Sigmoid colon (tissue), 6 donors: ENCODE measurements at regions not wholly inside any gene's neighbourhood (a gene's known extent, or its start where the extent isn't known, plus 50 kb on each side); places are given as distances from the start of the nearest gene placed in this dataset.
"Not testable (repeated sequence)": the region's sequence is repeated elsewhere in the genome, so short reads cannot be mapped to it uniquely, and the experiment has no call there.

Experiments
- DNase-seq: peaks from one replicate; pipeline ENCODE4 v3.0.0-alpha.2; 2019
- H3K27ac ChIP-seq, 4 donors: fragments of 200-600 bp; sonication (generic); one replicate each; pipeline ENCODE4 v1.5.1; 2016 to 2019; ENCODE audit warnings: mild to moderate bottlenecking in 1 of 4
- H3K27me3 ChIP-seq, 3 donors: fragments of 200-600 bp; sonication (generic); one replicate each; pipeline ENCODE4 v1.5.1; 2019; ENCODE audit warnings: mild to moderate bottlenecking in 1 of 3
- H3K36me3 ChIP-seq, 4 donors: fragments of 200-600 bp; sonication (generic); one replicate each; pipeline ENCODE4 v1.5.1; 2016 to 2019
- H3K4me1 ChIP-seq, 4 donors: fragments of 200-600 bp; sonication (generic); one replicate each; pipeline ENCODE4 v1.5.1; 2017 to 2019
- H3K4me3 ChIP-seq, 4 donors: fragments of 200-600 bp; sonication (generic); one replicate each; pipeline ENCODE4 v1.5.1; 2017 to 2019; ENCODE audit warnings: mild to moderate bottlenecking in 2 of 4, moderate library complexity in 1 of 4
- H3K9me3 ChIP-seq, 4 donors: fragments of 200-600 bp in 3 of 4; sonication (generic) in 3 of 4; one replicate each; pipeline versions ENCODE4 v1.5.1 to v1.6.1; 2013 to 2019
- WGBS, 2 donors: extraction: QIAGEN DNeasy Blood & Tissue Kit; methylation state at CpG; one replicate each; pipeline ENCODE4 v1.1.7; 2013; 5-methylcytosine and 5-hydroxymethylcytosine counted together
- intact Hi-C: fragments of 100-400 bp; cut with DNase I; formaldehyde crosslinking; loops from one replicate; pipeline ENCODE4 v1.15.1; 2023
- donor health status: healthy with polysubstance abuse.
- donor health status: healthy.

DNA sequence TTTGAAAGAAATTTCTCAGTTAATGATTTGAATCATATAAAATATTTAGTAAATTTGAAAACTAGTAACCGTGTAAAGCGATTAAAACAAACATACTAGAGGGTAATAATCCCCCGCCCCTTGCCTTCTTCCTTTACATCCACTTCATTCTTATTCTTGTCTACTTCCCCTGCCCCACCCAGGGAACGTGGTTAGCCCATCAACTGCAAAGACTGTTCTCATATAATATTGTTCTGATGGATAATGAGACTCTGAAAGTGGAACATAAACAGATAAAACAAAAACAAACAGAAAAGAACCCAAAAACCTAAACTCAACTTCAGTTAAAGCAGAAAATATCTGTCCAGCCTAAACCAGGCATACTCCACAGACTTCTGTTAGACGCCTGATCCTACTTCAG lies 108.1 kb upstream of the GTF2H2C_2 start:
- intact Hi-C loops, H3K4me3 ChIP-seq, H3K27ac ChIP-seq, H3K27me3 ChIP-seq, H3K36me3 ChIP-seq, H3K4me1 ChIP-seq, H3K9me3 ChIP-seq: not testable (repeated sequence)
- DNase-seq: peak; percentile 15
- 18 to 49% methylated on average over 2 of the region's 5 CpGs for whole genome bisulfite sequencing, 2 donors
